Sigmoid colon (tissue), 4 donors: ENCODE measurements at regions not wholly inside any gene's neighbourhood (a gene's known extent, or its start where the extent isn't known, plus 50 kb on each side); places are given as distances from the start of the nearest gene placed in this dataset.
"Not testable (repeated sequence)": the region's sequence is repeated elsewhere in the genome, so short reads cannot be mapped to it uniquely, and the experiment has no call there.

ENCODE experiments used
- CTCF ChIP-seq, 4 experiments: fragments of 450-650 bp in 3 of 4; fragments of 200-600 bp in 1 of 4; IDR thresholded peaks; one replicate each; pipeline ENCODE4 v1.5.1; 2016 to 2019; ENCODE audit warnings: antibody characterized with exemption in 4 of 4, mild to moderate bottlenecking in 3 of 4, moderate library complexity in 2 of 4
- EP300 ChIP-seq, 4 donors: sonication (generic); formaldehyde crosslinking; IDR thresholded peaks; one replicate each; pipeline ENCODE4 v1.6.1; 2017; ENCODE audit warnings: antibody characterized with exemption in 4 of 4

GRCh38 chr2:113356284-113356683 lies 77.6 kb upstream of the PAX8 start:
- TF ChIP-seq CTCF, EP300 (IDR thresholded peaks at IDR 0.05): not testable (repeated sequence)
